ENCODE measurements at regions not wholly inside any gene's neighbourhood (a gene's known extent, or its start where the extent isn't known, plus 50 kb on each side); places are given as distances from the start of the nearest gene placed in this dataset.

DNA sequence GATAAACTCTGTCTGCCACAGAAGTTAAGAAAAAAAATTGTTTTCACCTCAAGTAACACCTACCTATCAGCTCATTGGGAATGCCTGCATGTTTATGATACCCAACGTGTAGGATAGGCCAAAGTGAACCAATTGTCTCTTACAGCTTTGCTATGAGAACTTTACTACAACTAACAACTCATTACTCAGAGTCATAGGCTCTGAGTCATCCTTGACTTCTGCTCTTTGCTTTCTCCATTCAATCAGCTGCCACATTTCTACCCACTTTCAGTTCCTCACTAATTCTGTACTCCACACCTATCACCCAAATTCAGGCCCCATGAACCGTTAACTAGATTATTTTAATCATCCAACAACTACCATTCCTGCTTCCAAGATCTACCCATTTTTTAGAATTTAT is 843.9 kb downstream of the TUSC7 start:
- BruUV-seq (replicated peaks): no TSS peak
- Histone ChIP-seq H3K9me3 (ENCODE audit: low read length) (peaks cover 11% of the 10 kb centered on the region; the same call in 1 of the 2 replicates), H3K9ac (ENCODE audit: low read length) (no peak overlapping the region), H3K79me2 (ENCODE audit: low read length) (no peaks in the 10 kb centered on the region), H3K4me3 (ENCODE audit: low read length) (no peak overlapping the region; the same call in 1 of the 2 replicates), H3K4me2 (ENCODE audit: low read length) (no peak overlapping the region), H3F3A (ENCODE audit: low read length, unreplicated experiment) (no peaks in the 10 kb centered on the region), H3K27me3 (ENCODE audit: low read length) (no peaks in the 10 kb centered on the region), H2AFZ (ENCODE audit: low read length) (no peak overlapping the region), H3K4me1 (ENCODE audit: insufficient read depth, low read length) (peaks cover 3% of the 10 kb centered on the region; the same call in 1 of the 2 replicates), H3K9me2 (replicated peaks; ENCODE audit: low read length) (no peaks in the 10 kb centered on the region), H3K36me3 (ENCODE audit: low read depth, low read length) (no peaks in the 10 kb centered on the region), H4K20me1 (ENCODE audit: low read length) (no peaks in the 10 kb centered on the region), H3K27ac (ENCODE audit: low read length) (no peak overlapping the region)
- DNase-seq (peak; percentile 25), ATAC-seq (no peak)
- CTCF ChIA-PET: no interaction called here
- TF ChIP-seq EZH2phosphoT487 (IDR thresholded peaks at IDR 0.05; ENCODE audit: borderline replicate concordance, low read length) (no peak), EZH2 (IDR thresholded peaks at IDR 0.05; ENCODE audit: low read length, unreplicated experiment) (no peak)
- TF ChIP-seq, protein P1, sequence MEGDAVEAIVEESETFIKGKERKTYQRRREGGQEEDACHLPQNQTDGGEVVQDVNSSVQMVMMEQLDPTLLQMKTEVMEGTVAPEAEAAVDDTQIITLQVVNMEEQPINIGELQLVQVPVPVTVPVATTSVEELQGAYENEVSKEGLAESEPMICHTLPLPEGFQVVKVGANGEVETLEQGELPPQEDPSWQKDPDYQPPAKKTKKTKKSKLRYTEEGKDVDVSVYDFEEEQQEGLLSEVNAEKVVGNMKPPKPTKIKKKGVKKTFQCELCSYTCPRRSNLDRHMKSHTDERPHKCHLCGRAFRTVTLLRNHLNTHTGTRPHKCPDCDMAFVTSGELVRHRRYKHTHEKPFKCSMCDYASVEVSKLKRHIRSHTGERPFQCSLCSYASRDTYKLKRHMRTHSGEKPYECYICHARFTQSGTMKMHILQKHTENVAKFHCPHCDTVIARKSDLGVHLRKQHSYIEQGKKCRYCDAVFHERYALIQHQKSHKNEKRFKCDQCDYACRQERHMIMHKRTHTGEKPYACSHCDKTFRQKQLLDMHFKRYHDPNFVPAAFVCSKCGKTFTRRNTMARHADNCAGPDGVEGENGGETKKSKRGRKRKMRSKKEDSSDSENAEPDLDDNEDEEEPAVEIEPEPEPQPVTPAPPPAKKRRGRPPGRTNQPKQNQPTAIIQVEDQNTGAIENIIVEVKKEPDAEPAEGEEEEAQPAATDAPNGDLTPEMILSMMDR (conservative IDR thresholded peaks at IDR 0.05; ENCODE audit: low read depth, low read length): no peak
- intact Hi-C loops (cut with micrococcal nuclease): no loop called here
- POLR2A ChIA-PET (ENCODE audit: unreplicated experiment): no interaction called here

- no peak for DNase-seq
- Histone ChIP-seq H2AFZ (ENCODE audit: low read length) (no peak overlapping the region), H3K4me1 (ENCODE audit: insufficient read depth, low read length) (no peaks in the 10 kb centered on the region), H3K36me3 (ENCODE audit: low read depth, low read length) (no peaks in the 10 kb centered on the region), H3F3A (ENCODE audit: low read length, unreplicated experiment) (no peaks in the 10 kb centered on the region), H3K79me2 (ENCODE audit: low read length) (no peaks in the 10 kb centered on the region), H3K9ac (ENCODE audit: low read length) (no peak overlapping the region), H4K20me1 (ENCODE audit: low read length) (no peaks in the 10 kb centered on the region), H3K27ac (ENCODE audit: low read length) (no peak overlapping the region), H3K4me3 (ENCODE audit: low read length) (no peak overlapping the region), H3K9me3 (ENCODE audit: low read length) (peaks cover 19% of the 10 kb centered on the region), H3K9me2 (replicated peaks; ENCODE audit: low read length) (no peaks in the 10 kb centered on the region), H3K27me3 (ENCODE audit: low read length) (no peaks in the 10 kb centered on the region), H3K4me2 (ENCODE audit: low read length) (no peak overlapping the region)
- ATAC-seq: no peak
- ChIA-PET CTCF (no interaction called here), POLR2A (ENCODE audit: unreplicated experiment) (no interaction called here)
- no TSS peak for BruUV-seq (replicated peaks)
- TF ChIP-seq, protein P1 (conservative IDR thresholded peaks at IDR 0.05; ENCODE audit: low read depth, low read length): no peak
- TF ChIP-seq EZH2phosphoT487 (IDR thresholded peaks at IDR 0.05; ENCODE audit: borderline replicate concordance, low read length) (no peak), EZH2 (IDR thresholded peaks at IDR 0.05; ENCODE audit: low read length, unreplicated experiment) (no peak)
- intact Hi-C loops (cut with micrococcal nuclease): no loop called here
Measured at GRCh38 chr3:117556646-117557407, 847.2 kb downstream of the TUSC7 start.

DNA sequence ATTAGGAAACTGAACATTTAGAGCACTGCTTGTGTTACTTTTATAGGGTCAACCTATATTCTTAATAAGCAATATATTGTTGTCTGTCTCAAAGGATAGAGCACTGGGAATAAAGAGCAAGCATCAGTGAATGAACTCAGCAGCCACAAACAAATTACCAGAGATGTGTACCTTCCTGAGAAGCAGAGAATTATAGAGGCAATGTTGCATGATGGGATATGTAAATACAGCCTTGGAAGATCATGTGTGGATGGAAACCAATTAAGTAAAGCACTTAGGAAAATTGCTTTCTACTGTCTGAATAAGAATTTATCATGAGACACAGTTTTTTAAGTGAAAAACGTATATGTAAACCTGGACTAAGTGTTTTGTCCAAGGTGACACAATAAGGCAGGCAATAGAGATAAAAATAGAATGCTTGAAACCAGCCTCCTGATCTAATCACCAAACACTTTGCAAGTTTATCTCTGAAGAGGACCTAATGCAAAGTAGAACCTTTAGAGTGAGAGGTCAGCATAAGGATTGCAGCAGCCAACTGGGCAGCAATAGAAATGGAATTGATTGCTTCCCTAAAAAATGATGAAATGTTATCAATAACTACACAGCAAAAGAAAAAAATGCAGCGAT is 848.0 kb downstream of the TUSC7 start:
- no peaks in the 10 kb centered on the region for H3K79me2 ChIP-seq (ENCODE audit: low read length)
- H3K27me3 ChIP-seq (ENCODE audit: low read length): no peaks in the 10 kb centered on the region
- no peak overlapping the region for H2AFZ ChIP-seq (ENCODE audit: low read length)
- TF ChIP-seq, protein P1 (conservative IDR thresholded peaks at IDR 0.05; ENCODE audit: low read depth, low read length): no peak
- no peak for TF ChIP-seq EZH2phosphoT487 (IDR thresholded peaks at IDR 0.05; ENCODE audit: borderline replicate concordance, low read length)
- CTCF ChIA-PET: no interaction called here
- no peaks in the 10 kb centered on the region for H4K20me1 ChIP-seq (ENCODE audit: low read length)
- no TSS peak for BruUV-seq (replicated peaks)
- POLR2A ChIA-PET (ENCODE audit: unreplicated experiment): no interaction called here
- no peaks in the 10 kb centered on the region for H3K36me3 ChIP-seq (ENCODE audit: low read depth, low read length)
- no peak overlapping the region for H3K4me3 ChIP-seq (ENCODE audit: low read length)
- intact Hi-C loops (cut with micrococcal nuclease): no loop called here
- H3K4me1 ChIP-seq (ENCODE audit: insufficient read depth, low read length): no peaks in the 10 kb centered on the region
- H3K27ac ChIP-seq (ENCODE audit: low read length): no peak overlapping the region
- peaks cover 19% of the 10 kb centered on the region for H3K9me3 ChIP-seq (ENCODE audit: low read length)
- H3K9me2 ChIP-seq (replicated peaks; ENCODE audit: low read length): no peaks in the 10 kb centered on the region
- no peak overlapping the region for H3K4me2 ChIP-seq (ENCODE audit: low read length)
- no peak for ATAC-seq
- DNase-seq: no peak
- H3K9ac ChIP-seq (ENCODE audit: low read length): no peak overlapping the region
- H3F3A ChIP-seq (ENCODE audit: low read length, unreplicated experiment): no peaks in the 10 kb centered on the region

All from PC-3 (cell line).